HG02571 (cell line): ENCODE measurements at regions not wholly inside any gene's neighbourhood (a gene's known extent, or its start where the extent isn't known, plus 50 kb on each side); places are given as distances from the start of the nearest gene placed in this dataset.
"Not testable (repeated sequence)": the region's sequence is repeated elsewhere in the genome, so short reads cannot be mapped to it uniquely, and the experiment has no call there.

ENCODE experiments used
- ATAC-seq: cut with Tn5 transposase; IDR thresholded peaks from one replicate; pipeline ENCODE4 v1.9.1; 2021; ENCODE audit warnings: mild to moderate bottlenecking, moderate library complexity; ENCODE audit not compliant: unreplicated experiment

GRCh38 chr7:93658163-93658562 lies 83.6 kb upstream of the CALCR start:
- not testable (repeated sequence) for ATAC-seq

- no peak for ATAC-seq
Measured at GRCh38 chr7:93651603-93652159, 77.2 kb upstream of the CALCR start.

GRCh38 chr7:93646538-93646937 lies 72.0 kb upstream of the CALCR start:
- ATAC-seq: no peak

GRCh38 chr7:93636276-93636675 lies 61.8 kb upstream of the CALCR start:
- no peak for ATAC-seq

GRCh38 chr7:93632371-93632770 lies 57.8 kb upstream of the CALCR start:
- ATAC-seq: no peak

- no peak for ATAC-seq
Measured at GRCh38 chr7:93629291-93629801, 54.8 kb upstream of the CALCR start.

- no peak for ATAC-seq
Measured at GRCh38 chr7:93626869-93627268, 52.3 kb upstream of the CALCR start.
